GM12874 (cell line): ENCODE measurements at regions not wholly inside any gene's neighbourhood (a gene's known extent, or its start where the extent isn't known, plus 50 kb on each side); places are given as distances from the start of the nearest gene placed in this dataset.

Experiments used
- CTCF ChIP-seq: IDR thresholded peaks from 2 replicates; pipeline ENCODE4 v1.5.1; 2011; ENCODE audit warnings: low read depth, mild to moderate bottlenecking, control low read depth, low read length, moderate library complexity; ENCODE audit not compliant: insufficient read depth

DNA sequence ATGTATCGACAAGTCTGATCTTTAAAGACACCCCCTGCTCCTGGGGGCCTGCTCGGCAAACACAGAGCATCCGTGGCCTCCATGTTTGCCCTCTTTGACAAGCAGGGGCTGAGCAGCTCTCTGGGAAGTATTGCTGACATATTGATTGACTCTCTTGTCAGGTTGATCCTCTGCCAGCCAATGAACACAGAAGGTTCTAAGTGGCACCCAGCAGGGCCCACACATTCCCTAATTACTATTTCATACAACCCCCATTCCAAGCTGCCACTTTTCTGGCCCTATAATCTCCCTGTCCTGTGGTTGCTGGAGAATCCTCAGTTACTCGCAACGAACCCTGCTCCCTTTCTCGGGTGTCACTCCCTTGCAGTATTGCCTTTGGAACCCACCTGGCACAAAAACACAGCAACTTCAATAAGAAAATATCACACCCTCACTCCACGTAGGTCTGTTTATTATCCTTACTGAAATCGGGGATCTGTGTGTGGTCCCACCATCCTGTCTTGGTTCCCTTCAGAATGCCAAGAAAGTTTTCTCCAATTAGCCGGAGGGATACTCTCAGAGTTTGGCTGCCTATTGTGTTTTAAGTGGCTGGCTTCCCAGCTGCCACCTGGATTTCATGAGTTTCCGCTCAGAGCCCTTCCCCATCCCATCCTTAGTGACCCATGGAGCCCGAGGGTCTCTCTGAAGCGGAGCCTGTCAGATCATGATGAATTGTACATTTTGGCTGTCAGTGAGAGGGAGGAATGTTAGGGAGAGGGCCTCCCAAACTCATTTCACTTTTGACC is 249.0 kb upstream of the WWC1 start:
- TF ChIP-seq CTCF = no peak

GRCh38 chr5:168046163-168046562 is 245.3 kb upstream of the WWC1 start:
- no peak for TF ChIP-seq CTCF

- peak; percentile 40; the same call in 1 of the 2 replicates for TF ChIP-seq CTCF
Observed at GRCh38 chr5:168047043-168047668, 244.3 kb upstream of the WWC1 start.

DNA sequence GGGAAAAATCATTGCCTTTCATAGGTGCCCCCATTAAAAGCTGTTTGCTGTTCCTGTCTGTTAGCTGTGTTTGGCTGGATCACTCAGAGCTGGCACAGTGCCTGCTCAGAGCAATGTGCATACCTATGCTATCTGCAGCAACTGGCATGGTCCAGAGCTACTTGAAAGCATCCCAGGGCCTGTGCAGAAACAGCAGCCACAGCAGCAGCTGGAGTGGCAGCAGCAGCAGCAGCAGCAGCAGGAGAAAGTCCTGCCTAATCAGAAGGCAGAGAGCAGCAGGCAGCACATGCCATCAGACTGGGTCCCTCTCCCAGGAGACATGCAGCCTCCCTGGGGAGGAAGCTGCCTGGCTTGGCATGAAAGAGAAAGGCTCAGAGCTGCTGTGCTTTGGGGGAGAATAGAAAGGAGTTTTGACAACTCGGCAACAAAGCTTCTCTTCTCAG is 243.8 kb upstream of the WWC1 start:
- TF ChIP-seq CTCF = no peak

DNA sequence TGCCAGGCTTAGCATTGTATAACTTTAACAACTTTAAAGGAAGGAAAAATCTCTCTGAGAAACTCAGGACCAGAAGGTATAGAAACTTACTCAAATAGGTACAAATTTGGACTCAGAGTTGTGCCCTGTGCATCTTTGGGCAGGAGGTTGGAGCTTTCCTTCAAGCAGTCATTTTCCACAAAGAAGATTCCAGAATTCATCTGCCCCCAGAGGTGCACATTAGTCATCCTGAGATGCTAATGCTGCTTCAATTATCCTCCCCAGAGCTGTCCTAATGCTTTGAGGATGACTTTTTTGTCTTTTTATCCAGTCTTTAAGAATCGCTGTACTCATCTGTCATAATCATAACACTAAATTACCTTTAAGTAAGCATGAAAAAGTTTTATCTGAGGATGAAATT is 243.0 kb upstream of the WWC1 start:
- TF ChIP-seq CTCF = no peak

GRCh38 chr5:168052686-168053085 is 238.8 kb upstream of the WWC1 start:
- TF ChIP-seq CTCF = no peak

DNA sequence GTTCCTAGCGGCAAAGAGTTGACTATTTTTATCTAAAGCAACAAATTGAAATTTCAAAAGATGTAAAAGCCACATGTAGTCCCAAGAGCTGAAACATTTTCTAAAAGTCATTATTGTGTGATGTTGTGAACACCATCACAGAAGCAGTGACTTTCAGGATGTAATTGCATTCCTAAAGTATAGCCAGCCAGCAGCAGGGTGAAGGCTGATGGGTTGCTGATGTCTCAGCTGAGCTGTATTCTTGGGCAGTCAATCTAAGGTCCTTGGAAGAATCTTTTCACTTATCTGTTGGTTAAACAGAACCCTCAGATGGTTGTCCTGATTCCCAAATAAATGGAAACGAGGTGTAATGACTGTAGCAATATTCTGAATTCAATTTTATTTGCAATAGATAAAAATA is 237.4 kb upstream of the WWC1 start:
- no peak for TF ChIP-seq CTCF
